Sigmoid colon (tissue), 4 donors: ENCODE measurements at regions not wholly inside any gene's neighbourhood (a gene's known extent, or its start where the extent isn't known, plus 50 kb on each side); places are given as distances from the start of the nearest gene placed in this dataset.

Source experiments
- CTCF ChIP-seq, 4 experiments: fragments of 450-650 bp in 3 of 4; fragments of 200-600 bp in 1 of 4; IDR thresholded peaks; one replicate each; pipeline ENCODE4 v1.5.1; 2016 to 2019; ENCODE audit warnings: antibody characterized with exemption in 4 of 4, mild to moderate bottlenecking in 3 of 4, moderate library complexity in 2 of 4
- EP300 ChIP-seq, 4 donors: sonication (generic); formaldehyde crosslinking; IDR thresholded peaks; one replicate each; pipeline ENCODE4 v1.6.1; 2017; ENCODE audit warnings: antibody characterized with exemption in 4 of 4
- POLR2A ChIP-seq, 2 donors: fragments of 450-650 bp; IDR thresholded peaks; one replicate each; pipeline ENCODE4 v1.6.1; 2016; ENCODE audit warnings: antibody characterized with exemption in 2 of 2, mild to moderate bottlenecking in 2 of 2, moderate library complexity in 2 of 2
- POLR2AphosphoS5 ChIP-seq, 4 donors: sonication (generic); formaldehyde crosslinking; IDR thresholded peaks; one replicate each; pipeline ENCODE4 v1.6.1; 2017; ENCODE audit warnings: antibody characterized with exemption in 4 of 4

- TF ChIP-seq CTCF (IDR thresholded peaks at IDR 0.05) (no peak), POLR2A (IDR thresholded peaks at IDR 0.05) (no peak), EP300 (IDR thresholded peaks at IDR 0.05) (no peak), POLR2AphosphoS5 (IDR thresholded peaks at IDR 0.05) (no peak)
Observed at GRCh38 chr13:80097561-80097960, 243.4 kb downstream of the SPRY2 start.
